Thyroid gland (tissue), 4 donors: ENCODE measurements at regions not wholly inside any gene's neighbourhood (a gene's known extent, or its start where the extent isn't known, plus 50 kb on each side); places are given as distances from the start of the nearest gene placed in this dataset.
A peak's percentile ranks its signal among the peaks of the same experiment; 100 is the strongest.

Experiments used
- DNase-seq, 2 donors: peaks; one replicate each; pipeline ENCODE4 v3.0.0-alpha.2; 2019
- H3K27ac ChIP-seq, 3 donors: fragments of 200-600 bp; sonication (generic); 1 replicate in 2 of 3; 2 replicates in 1 of 3; pipeline ENCODE4 v1.5.1; 2016 to 2019; ENCODE audit warnings: mild to moderate bottlenecking in 1 of 3, moderate library complexity in 1 of 3
- H3K27me3 ChIP-seq: fragments of 200-600 bp; sonication (generic); one replicate; pipeline ENCODE4 v1.5.1; 2019
- H3K36me3 ChIP-seq, 2 donors: fragments of 200-600 bp; sonication (generic); one replicate each; pipeline ENCODE4 v1.5.1; 2016 to 2019
- H3K4me1 ChIP-seq, 2 donors: fragments of 200-600 bp; sonication (generic); one replicate each; pipeline ENCODE4 v1.5.1; 2017 to 2019
- H3K4me3 ChIP-seq, 3 donors: fragments of 200-600 bp; sonication (generic); replicated peaks in 1 of 3; 1 replicate in 2 of 3; 2 replicates in 1 of 3; pipeline ENCODE4 v1.5.1; 2016; ENCODE audit warnings: mild to moderate bottlenecking in 1 of 3
- H3K9me3 ChIP-seq: fragments of 200-600 bp; sonication (generic); one replicate; pipeline ENCODE4 v1.5.1; 2017
- POLR2A ChIP-seq, 2 donors: fragments of 450-650 bp; IDR thresholded peaks; one replicate each; pipeline ENCODE4 v1.6.1; 2017; ENCODE audit warnings: antibody characterized with exemption in 2 of 2, mild to moderate bottlenecking in 2 of 2, moderate library complexity in 1 of 2
- WGBS, 2 donors: methylation state at CpG; one replicate each; pipeline ENCODE4 v1.1.5; 2017; 5-methylcytosine and 5-hydroxymethylcytosine counted together
- intact Hi-C: fragments of 100-400 bp; cut with DNase I; formaldehyde crosslinking; loops from one replicate; pipeline ENCODE4 v1.15.1; 2023
- TF ChIP-seq, protein P1 (sequence below), 6 experiments: fragments of 200-600 bp in 3 of 6; fragments of 450-650 bp in 3 of 6; sonication (generic) in 3 of 6; IDR thresholded peaks; one replicate each; pipeline ENCODE4 v1.5.1; 2016 to 2019; ENCODE audit warnings: antibody characterized with exemption in 6 of 6, mild to moderate bottlenecking in 2 of 6, inconsistent platforms in 1 of 6, moderate library complexity in 1 of 6

DNA sequence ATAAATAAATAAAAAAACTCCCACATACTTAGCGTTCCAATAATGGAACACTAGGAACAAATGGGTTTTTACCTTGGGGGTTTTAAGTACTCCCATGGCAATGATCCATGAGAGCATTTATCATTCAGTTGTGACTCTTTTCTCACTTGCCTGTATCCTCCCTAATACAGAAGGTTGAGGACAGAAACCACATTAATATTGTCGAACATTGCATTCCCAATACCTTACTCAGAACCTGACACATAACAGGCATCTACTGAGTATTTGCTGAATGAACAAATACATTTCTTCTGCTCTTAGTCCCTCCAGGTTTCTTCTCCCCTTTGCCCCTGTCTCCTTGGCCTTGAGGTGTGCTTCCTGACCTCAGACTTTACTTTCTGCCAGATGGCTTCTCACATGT is 175.9 kb downstream of the CEMIP2 start:
- TF ChIP-seq, protein P1, sequence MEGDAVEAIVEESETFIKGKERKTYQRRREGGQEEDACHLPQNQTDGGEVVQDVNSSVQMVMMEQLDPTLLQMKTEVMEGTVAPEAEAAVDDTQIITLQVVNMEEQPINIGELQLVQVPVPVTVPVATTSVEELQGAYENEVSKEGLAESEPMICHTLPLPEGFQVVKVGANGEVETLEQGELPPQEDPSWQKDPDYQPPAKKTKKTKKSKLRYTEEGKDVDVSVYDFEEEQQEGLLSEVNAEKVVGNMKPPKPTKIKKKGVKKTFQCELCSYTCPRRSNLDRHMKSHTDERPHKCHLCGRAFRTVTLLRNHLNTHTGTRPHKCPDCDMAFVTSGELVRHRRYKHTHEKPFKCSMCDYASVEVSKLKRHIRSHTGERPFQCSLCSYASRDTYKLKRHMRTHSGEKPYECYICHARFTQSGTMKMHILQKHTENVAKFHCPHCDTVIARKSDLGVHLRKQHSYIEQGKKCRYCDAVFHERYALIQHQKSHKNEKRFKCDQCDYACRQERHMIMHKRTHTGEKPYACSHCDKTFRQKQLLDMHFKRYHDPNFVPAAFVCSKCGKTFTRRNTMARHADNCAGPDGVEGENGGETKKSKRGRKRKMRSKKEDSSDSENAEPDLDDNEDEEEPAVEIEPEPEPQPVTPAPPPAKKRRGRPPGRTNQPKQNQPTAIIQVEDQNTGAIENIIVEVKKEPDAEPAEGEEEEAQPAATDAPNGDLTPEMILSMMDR (IDR thresholded peaks at IDR 0.05): no peak
- no peak for TF ChIP-seq POLR2A (IDR thresholded peaks at IDR 0.05)
- intact Hi-C loops: no loop called here
- WGBS, 2 donors: 88 to 97% methylated on average over 2 of the region's 2 CpGs

GRCh38 chr9:71590362-71590761 is 178.0 kb downstream of the CEMIP2 start:
- Histone ChIP-seq H3K36me3 (no peaks in the 10 kb centered on the region), H3K27ac (peak overlapping the region in 1 of 3 donors; percentile 5), H3K9me3 (no peaks in the 10 kb centered on the region), H3K27me3 (no peaks in the 10 kb centered on the region), H3K4me1 (peaks cover 2 to 15% of the 10 kb centered on the region in 2 donors), H3K4me3 (no peak overlapping the region)
- intact Hi-C loops: no loop called here
- no peak for TF ChIP-seq POLR2A (IDR thresholded peaks at IDR 0.05)
- TF ChIP-seq, protein P1 (IDR thresholded peaks at IDR 0.05): no peak
- 79 to 86% methylated on average over 3 of the region's 3 CpGs for WGBS, 2 donors
- DNase-seq: no peak

More for the DNA sequence above, 175.9 kb downstream of the CEMIP2 start:
- Histone ChIP-seq H3K27me3 (no peaks in the 10 kb centered on the region), H3K4me3 (no peak overlapping the region), H3K4me1 (peaks cover 2 to 15% of the 10 kb centered on the region in 2 donors), H3K9me3 (no peaks in the 10 kb centered on the region), H3K27ac (no peak overlapping the region), H3K36me3 (no peaks in the 10 kb centered on the region)
- no peak for DNase-seq

DNA sequence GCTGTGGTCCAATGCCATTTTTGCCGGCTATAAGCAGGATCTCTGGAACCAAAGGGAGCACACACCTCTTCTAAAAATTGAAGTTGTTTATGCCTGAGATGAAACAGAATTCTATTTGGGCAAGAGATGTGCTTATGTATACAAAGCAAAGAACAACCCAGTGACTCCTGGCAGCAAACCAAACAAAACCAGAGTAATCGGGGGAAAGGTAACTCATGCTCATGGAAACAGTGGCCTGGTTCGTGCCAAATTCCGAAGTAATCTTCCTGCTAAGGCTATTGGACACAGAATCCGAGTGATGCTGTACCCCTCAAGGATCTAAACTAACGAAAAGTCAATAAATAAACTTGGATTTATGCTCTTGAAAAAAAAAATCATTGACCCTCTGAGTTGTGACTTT is 178.7 kb downstream of the CEMIP2 start:
- no peak overlapping the region for H3K4me3 ChIP-seq
- no peaks in the 10 kb centered on the region for H3K27me3 ChIP-seq
- no peak for TF ChIP-seq POLR2A (IDR thresholded peaks at IDR 0.05)
- intact Hi-C loops: no loop called here
- DNase-seq: peak; percentile 74
- no peaks in the 10 kb centered on the region for H3K9me3 ChIP-seq
- WGBS, 2 donors: 23 to 34% methylated on average over 6 of the region's 6 CpGs
- H3K4me1 ChIP-seq: peaks cover 2 to 15% of the 10 kb centered on the region in 2 donors
- no peaks in the 10 kb centered on the region for H3K36me3 ChIP-seq
- H3K27ac ChIP-seq: peak overlapping the region in 2 of 3 donors; percentile 47 to 64

DNA sequence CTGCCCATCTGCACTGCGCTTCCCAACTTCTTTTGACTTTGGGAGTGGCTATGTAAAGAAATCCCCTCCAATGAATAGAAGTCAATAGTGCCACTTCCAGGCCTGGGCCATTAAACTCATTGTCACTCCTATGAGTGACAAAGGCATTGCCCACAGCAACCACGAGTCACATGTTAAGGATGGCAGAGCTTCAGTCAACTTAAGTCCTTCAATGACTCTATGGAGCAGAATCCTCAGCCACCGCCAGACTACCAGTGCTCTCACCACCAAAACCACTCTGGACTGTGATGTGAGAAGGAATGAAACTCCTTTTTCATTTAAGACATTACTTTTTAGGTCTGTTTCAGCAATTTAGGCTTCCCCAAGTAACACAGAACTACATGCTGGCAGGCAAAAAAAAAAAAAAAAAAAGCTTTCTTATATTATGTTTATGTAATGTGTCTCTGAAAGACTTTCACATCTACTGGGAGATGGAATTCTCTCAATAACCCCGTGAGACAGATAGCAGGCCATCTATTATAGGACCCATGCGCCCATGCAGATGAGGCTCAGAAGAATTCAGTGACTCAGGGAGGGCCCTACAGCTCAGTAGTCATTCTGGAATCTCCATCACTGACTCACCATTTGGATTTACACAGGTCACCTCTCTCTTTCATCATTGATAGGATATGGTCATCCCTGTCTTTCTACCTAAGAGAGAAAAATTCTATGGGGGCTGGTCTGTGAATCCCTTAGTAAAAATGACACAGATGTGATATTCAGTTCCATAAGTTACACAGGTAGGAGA is 180.5 kb downstream of the CEMIP2 start:
- 93% methylated on average over 5 of the region's 5 CpGs for WGBS, 2 donors
- intact Hi-C loops: no loop called here
- H3K36me3 ChIP-seq: no peaks in the 10 kb centered on the region
- H3K27ac ChIP-seq: no peak overlapping the region
- H3K4me3 ChIP-seq: no peak overlapping the region
- TF ChIP-seq POLR2A (IDR thresholded peaks at IDR 0.05): no peak
- TF ChIP-seq, protein P1 (IDR thresholded peaks at IDR 0.05): no peak
- H3K9me3 ChIP-seq: no peaks in the 10 kb centered on the region
- peaks cover 2 to 15% of the 10 kb centered on the region in 2 donors for H3K4me1 ChIP-seq
- H3K27me3 ChIP-seq: no peaks in the 10 kb centered on the region
- DNase-seq: no peak

DNA sequence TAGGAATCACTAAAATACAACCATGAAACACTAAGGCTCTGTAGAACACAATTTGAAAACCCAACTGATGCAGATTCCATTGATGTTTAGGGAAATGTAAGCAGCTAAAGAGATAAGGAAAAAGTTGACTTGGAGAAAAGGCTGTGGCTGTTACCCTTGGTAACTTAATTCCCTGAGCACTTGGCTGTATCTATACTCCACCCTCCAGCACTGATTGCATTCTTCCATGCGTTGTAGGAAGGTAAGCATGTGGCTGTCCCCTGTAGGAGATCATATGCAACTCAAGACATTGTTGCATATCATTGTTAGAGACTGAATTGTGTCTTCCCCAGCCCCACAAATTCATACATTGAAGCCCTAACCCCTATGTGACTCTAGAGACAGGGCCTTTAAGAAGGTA is 184.5 kb downstream of the CEMIP2 start:
- H3K27ac ChIP-seq: no peak overlapping the region
- TF ChIP-seq POLR2A (IDR thresholded peaks at IDR 0.05): no peak
- TF ChIP-seq, protein P1 (IDR thresholded peaks at IDR 0.05): no peak
- intact Hi-C loops: no loop called here
- H3K36me3 ChIP-seq: no peaks in the 10 kb centered on the region
- H3K4me3 ChIP-seq: no peak overlapping the region
- WGBS, 2 donors: 33 to 64% methylated on average over 1 of the region's 1 CpG
- H3K4me1 ChIP-seq: no peaks in the 10 kb centered on the region
- no peak for DNase-seq
- no peaks in the 10 kb centered on the region for H3K9me3 ChIP-seq
- no peaks in the 10 kb centered on the region for H3K27me3 ChIP-seq
